ENCODE measurements at regions not wholly inside any gene's neighbourhood (a gene's known extent, or its start where the extent isn't known, plus 50 kb on each side); places are given as distances from the start of the nearest gene placed in this dataset.
A peak's percentile ranks its signal among the peaks of the same experiment; 100 is the strongest.

- no peak for DNase-seq (ENCODE audit: low read depth in 4 of 4, low spot score in 2 of 4)
Measured at GRCh38 chr1:2865571-2866421, 64.3 kb upstream of the TTC34 start.

- no peak for DNase-seq (ENCODE audit: low read depth in 4 of 4, low spot score in 2 of 4)
Measured at GRCh38 chr1:2866422-2867086, 65.1 kb upstream of the TTC34 start.

- no peak for DNase-seq (ENCODE audit: low read depth in 4 of 4, low spot score in 2 of 4)
Measured at GRCh38 chr1:2867087-2867425, 65.6 kb upstream of the TTC34 start.

- DNase-seq (ENCODE audit: low read depth in 4 of 4, low spot score in 2 of 4) = no peak
Measured at GRCh38 chr1:2867861-2868260, 66.4 kb upstream of the TTC34 start.

GRCh38 chr1:2868571-2869195 is 67.2 kb upstream of the TTC34 start:
- DNase-seq (ENCODE audit: low read depth in 4 of 4, low spot score in 2 of 4) = no peak

GRCh38 chr1:2871246-2871815 is 69.8 kb upstream of the TTC34 start:
- no peak for DNase-seq (ENCODE audit: low read depth in 4 of 4, low spot score in 2 of 4)

- no peak for DNase-seq (ENCODE audit: low read depth in 4 of 4, low spot score in 2 of 4)
Measured at GRCh38 chr1:2874207-2874606, 72.7 kb upstream of the TTC34 start.

GRCh38 chr1:2874607-2875480 is 73.4 kb upstream of the TTC34 start:
- DNase-seq (ENCODE audit: low read depth in 4 of 4, low spot score in 2 of 4) = no peak

- peak in 2 of 4 donors; percentile 32 to 34 for DNase-seq (ENCODE audit: low read depth in 4 of 4, low spot score in 2 of 4)
Measured at GRCh38 chr1:2875707-2876561, 74.4 kb upstream of the TTC34 start.

- no peak for DNase-seq (ENCODE audit: low read depth in 4 of 4, low spot score in 2 of 4)
Measured at GRCh38 chr1:2876846-2877245, 75.4 kb upstream of the TTC34 start.

GRCh38 chr1:2877391-2877790 is 75.9 kb upstream of the TTC34 start:
- DNase-seq (ENCODE audit: low read depth in 4 of 4, low spot score in 2 of 4) = no peak

GRCh38 chr1:2878591-2878990 is 77.1 kb upstream of the TTC34 start:
- DNase-seq (ENCODE audit: low read depth in 4 of 4, low spot score in 2 of 4) = no peak

- no peak for DNase-seq (ENCODE audit: low read depth in 4 of 4, low spot score in 2 of 4)
Measured at GRCh38 chr1:2879026-2879425, 77.5 kb upstream of the TTC34 start.

- DNase-seq (ENCODE audit: low read depth in 4 of 4, low spot score in 2 of 4) = no peak
Measured at GRCh38 chr1:2879591-2879990, 78.1 kb upstream of the TTC34 start.

GRCh38 chr1:2880086-2880485 is 78.6 kb upstream of the TTC34 start:
- DNase-seq (ENCODE audit: low read depth in 4 of 4, low spot score in 2 of 4) = no peak

GRCh38 chr1:2880812-2881295 is 79.4 kb upstream of the TTC34 start:
- no peak for DNase-seq (ENCODE audit: low read depth in 4 of 4, low spot score in 2 of 4)

- no peak for DNase-seq (ENCODE audit: low read depth in 4 of 4, low spot score in 2 of 4)
Measured at GRCh38 chr1:2881556-2881955, 80.1 kb upstream of the TTC34 start.

GRCh38 chr1:2882966-2883696 is 81.6 kb upstream of the TTC34 start:
- DNase-seq (ENCODE audit: low read depth in 4 of 4, low spot score in 2 of 4) = peak in 1 of 4 donors; percentile 63

- DNase-seq (ENCODE audit: low read depth in 4 of 4, low spot score in 2 of 4) = no peak
Measured at GRCh38 chr1:2885001-2885400, 83.5 kb upstream of the TTC34 start.

Measured in left renal cortex interstitium (tissue), 4 donors.